ENCODE measurements at regions not wholly inside any gene's neighbourhood (a gene's known extent, or its start where the extent isn't known, plus 50 kb on each side); places are given as distances from the start of the nearest gene placed in this dataset.

DNA sequence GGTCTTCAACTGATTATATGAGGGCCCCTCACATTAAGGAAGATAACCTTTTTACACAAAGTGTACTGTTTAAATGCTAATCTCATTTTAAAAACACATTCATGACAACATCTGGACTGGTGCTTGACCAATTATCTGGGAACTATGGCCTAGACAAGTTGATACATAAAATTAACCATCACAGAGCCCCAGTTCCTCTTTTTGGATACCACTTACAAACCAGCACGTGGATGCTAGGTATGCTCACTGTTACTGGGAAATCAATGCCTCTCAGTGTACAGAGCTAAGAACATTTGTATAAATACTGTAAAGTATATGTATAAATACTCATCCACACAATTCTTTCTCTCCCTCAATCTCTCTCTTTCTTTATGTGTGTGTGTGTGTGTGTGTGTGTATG, 1217.8 kb upstream of the LRRTM3 start:
- TF ChIP-seq, protein P1, sequence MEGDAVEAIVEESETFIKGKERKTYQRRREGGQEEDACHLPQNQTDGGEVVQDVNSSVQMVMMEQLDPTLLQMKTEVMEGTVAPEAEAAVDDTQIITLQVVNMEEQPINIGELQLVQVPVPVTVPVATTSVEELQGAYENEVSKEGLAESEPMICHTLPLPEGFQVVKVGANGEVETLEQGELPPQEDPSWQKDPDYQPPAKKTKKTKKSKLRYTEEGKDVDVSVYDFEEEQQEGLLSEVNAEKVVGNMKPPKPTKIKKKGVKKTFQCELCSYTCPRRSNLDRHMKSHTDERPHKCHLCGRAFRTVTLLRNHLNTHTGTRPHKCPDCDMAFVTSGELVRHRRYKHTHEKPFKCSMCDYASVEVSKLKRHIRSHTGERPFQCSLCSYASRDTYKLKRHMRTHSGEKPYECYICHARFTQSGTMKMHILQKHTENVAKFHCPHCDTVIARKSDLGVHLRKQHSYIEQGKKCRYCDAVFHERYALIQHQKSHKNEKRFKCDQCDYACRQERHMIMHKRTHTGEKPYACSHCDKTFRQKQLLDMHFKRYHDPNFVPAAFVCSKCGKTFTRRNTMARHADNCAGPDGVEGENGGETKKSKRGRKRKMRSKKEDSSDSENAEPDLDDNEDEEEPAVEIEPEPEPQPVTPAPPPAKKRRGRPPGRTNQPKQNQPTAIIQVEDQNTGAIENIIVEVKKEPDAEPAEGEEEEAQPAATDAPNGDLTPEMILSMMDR (IDR thresholded peaks at IDR 0.05): no peak
- no peak for TF ChIP-seq EZH2 (IDR thresholded peaks at IDR 0.05; ENCODE audit: borderline replicate concordance, insufficient read depth, low read depth, low read length, poor library complexity, severe bottlenecking)

All from B cell (primary cell).